ENCODE measurements at regions not wholly inside any gene's neighbourhood (a gene's known extent, or its start where the extent isn't known, plus 50 kb on each side); places are given as distances from the start of the nearest gene placed in this dataset.
A peak's percentile ranks its signal among the peaks of the same experiment; 100 is the strongest.

- no peaks in the 10 kb centered on the region for H3K27me3 ChIP-seq (ENCODE audit: control insufficient read depth, insufficient read depth, low read length)
- 50% methylated on average over 4 of the region's 4 CpGs for WGBS (ENCODE audit: insufficient coverage)
- peak in 2 of 6 donors; percentile 52 to 66 for DNase-seq (ENCODE audit: low read depth in 4 of 6, low spot score in 6 of 6)
Observed at GRCh38 chr12:108462686-108463085, 52.4 kb upstream of the FICD start.

GRCh38 chr12:108461058-108461660 lies 53.9 kb upstream of the FICD start:
- H3K27ac ChIP-seq (ENCODE audit: low read depth, low read length): no peak overlapping the region
- H3K4me1 ChIP-seq (ENCODE audit: control insufficient read depth, insufficient read depth, low read length): no peaks in the 10 kb centered on the region
- no peaks in the 10 kb centered on the region for H3K27me3 ChIP-seq (ENCODE audit: control insufficient read depth, insufficient read depth, low read length)
- H3K36me3 ChIP-seq (ENCODE audit: control insufficient read depth, insufficient read depth, low read length): no peaks in the 10 kb centered on the region
- WGBS (ENCODE audit: insufficient coverage): 60% methylated on average over 1 of the region's 4 CpGs
- no peak for DNase-seq (ENCODE audit: low read depth in 4 of 6, low spot score in 6 of 6)
- no peaks in the 10 kb centered on the region for H3K9me3 ChIP-seq (ENCODE audit: control insufficient read depth, insufficient read depth, low read length)
- H3K4me3 ChIP-seq (ENCODE audit: low read depth, low read length): no peak overlapping the region

More at GRCh38 chr12:108462686-108463085, 52.4 kb upstream of the FICD start:
- H3K36me3 ChIP-seq (ENCODE audit: control insufficient read depth, insufficient read depth, low read length): no peaks in the 10 kb centered on the region
- no peaks in the 10 kb centered on the region for H3K9me3 ChIP-seq (ENCODE audit: control insufficient read depth, insufficient read depth, low read length)
- no peak overlapping the region for H3K4me3 ChIP-seq (ENCODE audit: low read depth, low read length)
- no peak overlapping the region for H3K27ac ChIP-seq (ENCODE audit: low read depth, low read length)
- no peaks in the 10 kb centered on the region for H3K4me1 ChIP-seq (ENCODE audit: control insufficient read depth, insufficient read depth, low read length)

DNA sequence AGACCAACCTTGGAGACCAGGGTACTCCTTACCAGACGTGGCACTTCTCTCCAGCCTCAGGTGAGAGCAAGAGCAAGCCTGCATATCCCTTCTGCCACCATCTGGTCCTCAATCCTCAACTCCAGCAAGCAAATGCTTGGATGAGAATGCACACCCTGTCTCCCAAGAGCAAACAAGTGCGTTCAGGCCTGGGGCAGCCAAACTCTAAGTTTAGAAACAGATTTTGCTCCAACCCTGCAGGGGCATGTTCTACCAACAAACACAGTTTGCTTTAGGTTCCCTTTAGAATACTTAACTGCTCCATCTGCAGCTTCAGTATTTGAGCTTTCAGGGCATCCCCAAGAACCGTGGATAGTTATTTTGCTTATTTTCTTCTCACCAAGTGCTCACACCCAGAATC lies 55.9 kb upstream of the FICD start:
- no peak overlapping the region for H3K4me3 ChIP-seq (ENCODE audit: low read depth, low read length)
- H3K4me1 ChIP-seq (ENCODE audit: control insufficient read depth, insufficient read depth, low read length): no peaks in the 10 kb centered on the region
- no peaks in the 10 kb centered on the region for H3K27me3 ChIP-seq (ENCODE audit: control insufficient read depth, insufficient read depth, low read length)
- peak in 1 of 6 donors; percentile 46 for DNase-seq (ENCODE audit: low read depth in 4 of 6, low spot score in 6 of 6)
- no peaks in the 10 kb centered on the region for H3K9me3 ChIP-seq (ENCODE audit: control insufficient read depth, insufficient read depth, low read length)
- no peaks in the 10 kb centered on the region for H3K36me3 ChIP-seq (ENCODE audit: control insufficient read depth, insufficient read depth, low read length)
- 52% methylated on average over 3 of the region's 3 CpGs for WGBS (ENCODE audit: insufficient coverage)
- H3K27ac ChIP-seq (ENCODE audit: low read depth, low read length): no peak overlapping the region

DNA sequence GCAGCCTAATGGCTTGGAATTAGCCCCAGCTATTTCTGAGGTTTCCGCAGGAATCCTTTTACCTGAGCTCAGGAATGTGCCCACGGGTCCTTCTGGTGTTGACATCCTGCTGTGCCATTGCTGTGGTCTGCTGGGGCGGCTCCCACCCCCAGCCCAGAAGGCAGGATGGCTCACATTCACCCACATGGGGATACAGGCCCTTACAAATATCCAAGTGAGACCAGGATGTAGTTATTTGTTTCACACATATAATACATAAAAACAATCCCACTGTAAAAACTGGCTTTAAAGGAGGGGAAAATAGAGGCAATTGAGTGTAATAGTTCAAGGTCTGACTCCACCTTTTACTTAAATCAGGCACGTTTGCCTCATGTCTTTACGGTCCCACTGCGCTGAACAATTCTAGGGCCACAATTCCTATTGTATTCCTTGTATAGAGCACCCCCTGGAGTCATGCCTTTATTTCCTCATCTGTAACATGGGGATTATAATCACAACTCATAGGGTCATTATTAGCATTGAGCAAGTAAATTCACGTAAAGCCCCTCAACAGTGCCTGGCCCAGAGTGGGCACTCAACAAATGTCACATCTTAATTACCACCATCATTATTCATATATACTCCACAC lies 57.2 kb upstream of the FICD start:
- WGBS (ENCODE audit: insufficient coverage): 40% methylated on average over 6 of the region's 7 CpGs
- no peak overlapping the region for H3K4me3 ChIP-seq (ENCODE audit: low read depth, low read length)
- no peaks in the 10 kb centered on the region for H3K4me1 ChIP-seq (ENCODE audit: control insufficient read depth, insufficient read depth, low read length)
- H3K27me3 ChIP-seq (ENCODE audit: control insufficient read depth, insufficient read depth, low read length): no peaks in the 10 kb centered on the region
- no peak overlapping the region for H3K27ac ChIP-seq (ENCODE audit: low read depth, low read length)
- H3K9me3 ChIP-seq (ENCODE audit: control insufficient read depth, insufficient read depth, low read length): no peaks in the 10 kb centered on the region
- H3K36me3 ChIP-seq (ENCODE audit: control insufficient read depth, insufficient read depth, low read length): no peaks in the 10 kb centered on the region
- DNase-seq (ENCODE audit: low read depth in 4 of 6, low spot score in 6 of 6): peak in 1 of 6 donors; percentile 35

- Histone ChIP-seq H3K4me3 (ENCODE audit: low read depth, low read length) (no peak overlapping the region), H3K36me3 (ENCODE audit: control insufficient read depth, insufficient read depth, low read length) (no peaks in the 10 kb centered on the region), H3K9me3 (ENCODE audit: control insufficient read depth, insufficient read depth, low read length) (no peaks in the 10 kb centered on the region), H3K4me1 (ENCODE audit: control insufficient read depth, insufficient read depth, low read length) (no peaks in the 10 kb centered on the region), H3K27me3 (ENCODE audit: control insufficient read depth, insufficient read depth, low read length) (no peaks in the 10 kb centered on the region), H3K27ac (ENCODE audit: low read depth, low read length) (no peak overlapping the region)
- WGBS (ENCODE audit: insufficient coverage): 71% methylated on average over 2 of the region's 4 CpGs
- peak in 5 of 6 donors; percentile 17 to 94 (median 48) for DNase-seq (ENCODE audit: low read depth in 4 of 6, low spot score in 6 of 6)
Observed at GRCh38 chr12:108457006-108457733, 57.9 kb upstream of the FICD start.

DNA sequence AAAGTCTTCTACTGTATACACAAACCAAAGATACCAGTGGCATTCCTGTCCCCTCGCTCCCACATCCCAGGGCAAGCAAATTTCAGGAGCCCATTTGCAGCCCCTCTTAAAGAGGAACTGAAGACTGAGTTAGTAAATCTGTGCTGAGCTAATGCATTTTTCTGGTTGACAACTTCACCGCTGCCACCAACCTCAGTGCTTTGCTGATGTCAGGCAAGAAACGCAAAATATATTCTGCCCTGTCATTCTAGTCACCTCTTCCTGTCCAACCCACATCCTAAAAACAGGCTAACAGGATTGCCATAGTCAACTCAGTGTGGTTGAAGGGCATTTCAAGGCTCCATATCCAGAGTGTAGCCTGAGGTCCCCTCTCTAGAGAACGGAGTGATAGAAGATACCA lies 59.4 kb upstream of the FICD start:
- no peaks in the 10 kb centered on the region for H3K27me3 ChIP-seq (ENCODE audit: control insufficient read depth, insufficient read depth, low read length)
- H3K9me3 ChIP-seq (ENCODE audit: control insufficient read depth, insufficient read depth, low read length): no peaks in the 10 kb centered on the region
- no peaks in the 10 kb centered on the region for H3K36me3 ChIP-seq (ENCODE audit: control insufficient read depth, insufficient read depth, low read length)
- 100% methylated on average over 1 of the region's 4 CpGs for WGBS (ENCODE audit: insufficient coverage)
- DNase-seq (ENCODE audit: low read depth in 4 of 6, low spot score in 6 of 6): no peak
- H3K4me3 ChIP-seq (ENCODE audit: low read depth, low read length): no peak overlapping the region
- H3K27ac ChIP-seq (ENCODE audit: low read depth, low read length): no peak overlapping the region
- H3K4me1 ChIP-seq (ENCODE audit: control insufficient read depth, insufficient read depth, low read length): no peaks in the 10 kb centered on the region

GRCh38 chr12:108454539-108455139 lies 60.4 kb upstream of the FICD start:
- Histone ChIP-seq H3K27me3 (ENCODE audit: control insufficient read depth, insufficient read depth, low read length) (no peaks in the 10 kb centered on the region), H3K36me3 (ENCODE audit: control insufficient read depth, insufficient read depth, low read length) (no peaks in the 10 kb centered on the region), H3K4me1 (ENCODE audit: control insufficient read depth, insufficient read depth, low read length) (no peaks in the 10 kb centered on the region), H3K27ac (ENCODE audit: low read depth, low read length) (no peak overlapping the region), H3K9me3 (ENCODE audit: control insufficient read depth, insufficient read depth, low read length) (no peaks in the 10 kb centered on the region), H3K4me3 (ENCODE audit: low read depth, low read length) (no peak overlapping the region)
- DNase-seq (ENCODE audit: low read depth in 4 of 6, low spot score in 6 of 6): no peak
- WGBS (ENCODE audit: insufficient coverage): 83% methylated on average over 4 of the region's 5 CpGs

- no peaks in the 10 kb centered on the region for H3K36me3 ChIP-seq (ENCODE audit: control insufficient read depth, insufficient read depth, low read length)
Observed at GRCh38 chr12:108449478-108449877, 65.6 kb upstream of the FICD start.

GRCh38 chr12:108448246-108448645 lies 66.8 kb upstream of the FICD start:
- 71% methylated on average over 3 of the region's 5 CpGs for WGBS (ENCODE audit: insufficient coverage)
- H3K27ac ChIP-seq (ENCODE audit: low read depth, low read length): no peak overlapping the region
- H3K36me3 ChIP-seq (ENCODE audit: control insufficient read depth, insufficient read depth, low read length): no peaks in the 10 kb centered on the region
- H3K4me1 ChIP-seq (ENCODE audit: control insufficient read depth, insufficient read depth, low read length): no peaks in the 10 kb centered on the region
- no peaks in the 10 kb centered on the region for H3K9me3 ChIP-seq (ENCODE audit: control insufficient read depth, insufficient read depth, low read length)
- DNase-seq (ENCODE audit: low read depth in 4 of 6, low spot score in 6 of 6): no peak
- H3K27me3 ChIP-seq (ENCODE audit: control insufficient read depth, insufficient read depth, low read length): no peaks in the 10 kb centered on the region
- H3K4me3 ChIP-seq (ENCODE audit: low read depth, low read length): no peak overlapping the region

More at GRCh38 chr12:108449478-108449877, 65.6 kb upstream of the FICD start:
- DNase-seq (ENCODE audit: low read depth in 4 of 6, low spot score in 6 of 6): no peak
- no peak overlapping the region for H3K27ac ChIP-seq (ENCODE audit: low read depth, low read length)
- H3K4me1 ChIP-seq (ENCODE audit: control insufficient read depth, insufficient read depth, low read length): no peaks in the 10 kb centered on the region
- no peaks in the 10 kb centered on the region for H3K27me3 ChIP-seq (ENCODE audit: control insufficient read depth, insufficient read depth, low read length)
- H3K9me3 ChIP-seq (ENCODE audit: control insufficient read depth, insufficient read depth, low read length): no peaks in the 10 kb centered on the region
- H3K4me3 ChIP-seq (ENCODE audit: low read depth, low read length): no peak overlapping the region
- WGBS (ENCODE audit: insufficient coverage): no CpG with 5 or more reads among the region's 2 CpGs

All from spinal cord (tissue), 9 donors.